HG03575 (cell line): ENCODE measurements at regions not wholly inside any gene's neighbourhood (a gene's known extent, or its start where the extent isn't known, plus 50 kb on each side); places are given as distances from the start of the nearest gene placed in this dataset.
"Not testable (repeated sequence)": the region's sequence is repeated elsewhere in the genome, so short reads cannot be mapped to it uniquely, and the experiment has no call there.

Source experiments
- ATAC-seq: cut with Tn5 transposase; IDR thresholded peaks from one replicate; pipeline ENCODE4 v1.9.1; 2021; ENCODE audit not compliant: unreplicated experiment, insufficient number of reproducible peaks, low FRiP score; ENCODE audit errors: extremely low read depth

DNA sequence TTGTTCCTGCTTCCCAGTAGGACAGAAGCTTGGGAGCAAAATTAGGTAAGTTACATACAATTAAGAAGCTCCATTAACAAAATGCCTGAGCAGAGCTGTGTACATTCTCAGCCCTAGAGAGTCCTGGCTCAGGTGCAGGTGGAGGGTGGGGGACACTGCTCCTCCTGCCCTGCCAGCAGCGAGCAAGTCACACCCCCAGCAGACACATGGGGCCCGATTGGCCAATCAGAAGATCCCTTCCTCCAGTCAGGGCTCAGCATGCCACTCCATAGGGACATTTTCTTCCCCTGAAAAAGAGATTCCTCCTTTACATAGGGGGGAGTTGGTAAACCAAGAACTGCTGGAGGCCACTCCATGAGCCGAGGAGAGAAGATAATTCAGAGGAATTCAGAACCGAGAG is 62.1 kb downstream of the PLXNA1 start:
- ATAC-seq: no peak

DNA sequence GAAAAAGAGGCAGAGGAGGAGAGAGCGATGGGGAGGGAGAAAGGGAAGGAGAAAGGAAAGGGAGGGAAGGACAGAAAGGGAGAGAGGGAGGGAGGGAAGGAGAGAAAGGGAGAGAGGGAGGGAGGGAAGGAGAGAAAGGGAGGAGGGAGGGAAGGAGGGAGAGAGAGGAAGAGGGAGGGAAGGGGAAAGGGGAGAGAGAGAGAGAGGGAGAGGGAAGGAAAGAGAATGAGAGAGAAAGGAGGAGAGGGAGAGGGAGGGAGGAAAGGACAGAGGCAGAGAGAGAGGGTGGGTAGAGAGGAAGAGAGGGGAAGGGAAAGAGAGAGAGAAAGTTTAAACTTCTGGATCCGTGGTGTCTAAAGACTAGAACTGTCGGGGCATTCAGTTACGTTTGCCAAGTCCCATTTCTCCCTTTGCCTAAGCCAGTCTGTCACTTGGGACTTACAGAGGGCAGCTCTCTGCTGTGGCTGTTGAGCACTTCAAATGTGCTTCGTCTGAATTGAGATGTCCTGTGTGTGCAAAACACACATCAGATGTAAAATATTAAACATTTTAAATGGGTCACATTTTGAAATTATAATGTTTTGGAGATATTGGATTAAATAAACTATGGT is 62.6 kb downstream of the PLXNA1 start:
- ATAC-seq: no peak

DNA sequence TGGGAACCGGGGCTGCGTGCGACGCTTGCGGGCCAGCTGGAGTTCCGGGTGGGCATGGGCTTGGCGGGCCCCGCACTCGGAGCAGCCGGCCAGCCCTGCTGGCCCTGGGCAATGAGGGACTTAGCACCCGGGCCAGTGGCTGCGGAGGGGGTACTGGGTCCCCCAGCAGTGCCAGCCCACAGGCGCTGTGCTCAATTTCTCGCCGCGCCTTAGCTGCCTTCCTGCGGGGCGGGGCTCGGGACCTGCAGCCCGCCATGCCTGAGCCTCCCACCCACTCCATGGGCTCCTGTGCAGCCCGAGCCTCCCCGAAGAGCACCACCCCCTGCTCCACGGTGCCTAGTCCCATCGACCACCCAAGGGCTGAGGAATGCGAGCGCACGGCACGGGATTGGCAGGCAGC is 63.8 kb downstream of the PLXNA1 start:
- not testable (repeated sequence) for ATAC-seq

DNA sequence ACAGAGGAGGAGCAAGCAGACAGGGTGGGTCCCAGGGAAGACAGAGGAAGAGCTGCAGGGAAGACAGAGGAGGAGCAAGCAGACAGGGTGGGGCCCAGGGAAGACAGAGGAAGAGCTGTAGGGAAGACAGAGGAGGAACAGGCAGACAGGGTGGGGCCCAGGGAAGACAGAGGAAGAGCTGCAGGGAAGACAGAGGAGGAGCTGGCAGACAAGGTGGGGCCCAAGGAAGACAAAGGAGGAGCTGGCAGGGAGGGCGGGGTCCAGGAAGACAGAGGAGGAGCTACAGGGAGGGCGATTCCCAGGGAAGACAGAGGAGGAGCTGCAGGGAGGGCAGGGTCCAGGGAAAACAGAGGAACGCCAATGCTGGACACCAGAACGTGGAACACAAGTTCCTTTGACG is 66.5 kb downstream of the PLXNA1 start:
- no peak for ATAC-seq

DNA sequence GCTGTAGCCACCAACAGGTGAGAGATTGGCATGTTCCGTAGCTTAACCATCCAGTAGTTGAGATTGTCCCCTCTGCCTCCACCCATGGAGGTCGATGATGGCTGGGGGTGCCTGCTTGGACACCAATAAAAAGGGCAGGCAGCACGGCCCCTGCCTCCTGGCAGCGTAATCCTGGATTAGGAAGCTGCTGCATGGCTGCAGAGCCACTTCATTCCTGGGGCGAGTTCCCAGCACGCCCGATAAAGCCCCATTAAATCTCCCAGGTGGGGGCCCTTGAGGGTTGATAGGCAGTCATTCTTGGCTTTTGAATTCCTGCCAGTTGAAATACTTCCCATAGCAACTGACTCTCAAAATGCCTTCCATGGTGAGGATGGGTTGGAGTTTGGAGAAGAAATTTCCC is 67.8 kb downstream of the PLXNA1 start:
- ATAC-seq: no peak

DNA sequence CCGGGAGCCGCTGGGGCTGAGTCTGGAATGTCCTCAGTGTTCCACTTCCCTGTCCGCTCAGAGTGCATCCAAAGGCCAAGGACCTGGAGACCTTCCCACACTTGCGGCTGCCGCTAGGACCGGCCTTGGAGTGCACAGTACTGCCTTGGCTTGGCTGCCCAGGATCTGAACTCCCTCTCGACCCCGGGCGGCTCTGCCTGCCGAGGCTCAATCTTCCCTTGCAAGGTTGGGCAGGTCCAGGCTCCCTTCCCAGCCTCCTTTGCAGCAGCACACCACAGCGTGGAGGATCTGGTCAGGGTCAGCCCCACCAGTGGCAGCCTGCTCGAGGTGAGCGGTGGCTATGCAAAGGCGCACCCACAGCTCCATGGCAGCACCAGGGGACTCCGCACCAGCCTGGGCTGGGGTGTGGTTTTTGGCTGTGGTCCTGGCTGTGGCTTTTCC is 69.2 kb downstream of the PLXNA1 start:
- ATAC-seq: no peak

DNA sequence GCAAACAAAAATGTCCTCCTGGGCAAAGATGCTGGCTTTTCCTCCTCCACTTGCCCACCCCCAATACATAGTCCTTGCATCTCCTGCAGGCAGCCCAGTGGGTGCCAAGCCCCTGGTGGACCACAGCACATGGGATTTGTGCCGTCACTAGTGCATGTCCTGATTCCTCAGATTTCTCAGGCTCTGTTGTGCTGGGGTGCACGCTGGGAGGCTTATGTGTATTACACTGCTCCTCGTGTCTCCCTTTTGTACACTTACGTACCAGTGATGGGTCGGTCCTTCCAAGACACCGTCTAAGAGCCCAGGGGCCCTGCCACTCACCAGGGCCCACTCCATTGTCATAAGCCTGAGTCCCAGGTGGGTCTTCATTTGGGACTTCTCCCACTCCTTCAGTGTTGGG is 70.1 kb downstream of the PLXNA1 start:
- ATAC-seq: no peak

DNA sequence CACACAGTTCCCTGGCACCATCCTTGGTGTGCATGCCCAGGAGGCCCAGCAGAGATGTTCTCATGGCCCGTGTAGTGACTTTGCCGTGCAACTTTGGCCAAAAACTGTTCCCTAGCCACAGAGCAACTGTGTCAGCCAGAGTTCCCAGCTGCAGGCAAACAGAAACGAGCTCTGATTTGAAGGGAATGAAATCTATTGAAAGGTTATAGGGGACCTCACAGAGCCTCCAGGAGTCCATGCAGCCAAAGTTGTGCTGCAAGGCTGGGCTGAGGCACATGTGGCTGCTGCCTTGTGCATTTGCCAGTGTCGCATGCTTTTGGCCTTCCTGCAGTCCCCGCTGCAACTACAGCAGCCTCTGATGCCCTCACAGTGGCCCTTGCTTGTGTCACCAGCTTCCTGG is 70.5 kb downstream of the PLXNA1 start:
- no peak for ATAC-seq

DNA sequence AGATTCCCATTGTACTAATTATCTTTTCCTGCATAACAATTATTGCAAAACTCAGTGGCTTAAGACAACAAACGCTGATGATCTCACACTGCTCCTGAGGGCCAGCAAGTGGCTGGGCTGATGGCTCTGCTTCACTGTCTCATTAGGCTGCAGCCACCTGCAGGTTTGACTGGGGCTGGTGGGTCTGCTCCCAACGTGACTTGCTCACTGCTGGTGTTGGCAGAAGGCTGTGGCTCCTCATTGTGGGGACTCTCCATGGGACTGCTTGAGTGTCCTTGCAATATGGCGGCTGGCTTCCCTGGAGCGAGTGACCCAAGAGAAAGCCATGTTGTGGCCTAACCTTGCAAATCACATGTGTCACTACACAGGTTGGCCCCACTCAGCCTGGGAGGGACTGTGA is 71.1 kb downstream of the PLXNA1 start:
- no peak for ATAC-seq

DNA sequence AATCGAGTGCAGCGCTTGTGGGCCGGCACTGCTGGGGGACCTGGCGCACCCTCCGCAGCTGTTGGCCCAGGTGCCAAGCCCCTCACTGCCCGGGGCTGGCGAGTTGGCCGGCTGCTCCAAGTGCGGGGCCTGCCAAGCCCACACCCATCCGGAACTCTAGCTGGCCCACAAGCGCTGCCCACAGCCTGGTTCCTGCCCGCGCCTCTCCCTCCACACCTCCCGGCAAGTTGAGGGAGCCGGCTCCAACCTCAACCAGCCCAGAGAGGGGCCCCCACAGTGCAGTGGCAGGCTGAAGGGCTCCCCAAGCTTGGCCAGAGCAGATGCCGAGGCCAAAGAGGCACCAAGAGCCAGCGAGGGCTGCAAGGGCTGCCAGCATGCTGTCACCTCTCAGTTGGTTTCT is 73.4 kb downstream of the PLXNA1 start:
- no peak for ATAC-seq

DNA sequence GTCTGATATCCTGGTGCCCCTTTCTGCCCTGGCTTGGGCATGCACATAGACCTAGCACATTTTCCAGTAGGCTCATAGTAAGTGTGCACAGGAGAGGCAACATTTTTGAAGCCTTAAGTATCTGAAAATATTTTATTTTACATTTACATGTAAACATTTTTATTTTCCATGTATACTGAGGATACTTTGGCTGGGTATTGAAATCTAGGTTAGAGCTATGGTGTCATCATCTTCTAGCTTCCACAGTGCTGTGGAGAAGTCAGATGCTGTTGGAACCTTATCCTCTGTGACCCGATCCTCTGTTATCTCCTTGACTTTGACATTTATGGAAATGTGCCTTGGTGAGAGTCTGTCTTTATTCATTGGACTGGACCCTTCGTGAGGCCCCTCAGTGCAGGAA is 74.1 kb downstream of the PLXNA1 start:
- no peak for ATAC-seq

DNA sequence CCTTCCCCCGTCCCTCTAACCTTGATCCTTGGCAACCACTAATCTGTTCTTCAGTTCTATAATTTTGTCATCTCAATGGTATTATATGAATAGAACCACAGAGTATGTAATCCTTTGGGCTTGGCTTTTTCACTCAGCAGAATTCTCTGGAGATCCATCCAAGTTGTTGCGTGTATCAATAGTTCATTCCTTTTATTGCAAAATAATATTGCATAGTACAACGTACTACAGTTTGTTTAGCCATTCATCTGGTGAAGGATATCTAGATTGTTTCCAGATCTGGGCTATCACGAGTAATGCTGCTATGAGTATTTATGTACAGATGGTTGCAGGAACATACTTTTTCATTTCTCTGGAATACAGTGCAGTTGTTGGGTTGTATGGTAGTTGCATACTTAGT is 76.2 kb downstream of the PLXNA1 start:
- no peak for ATAC-seq

DNA sequence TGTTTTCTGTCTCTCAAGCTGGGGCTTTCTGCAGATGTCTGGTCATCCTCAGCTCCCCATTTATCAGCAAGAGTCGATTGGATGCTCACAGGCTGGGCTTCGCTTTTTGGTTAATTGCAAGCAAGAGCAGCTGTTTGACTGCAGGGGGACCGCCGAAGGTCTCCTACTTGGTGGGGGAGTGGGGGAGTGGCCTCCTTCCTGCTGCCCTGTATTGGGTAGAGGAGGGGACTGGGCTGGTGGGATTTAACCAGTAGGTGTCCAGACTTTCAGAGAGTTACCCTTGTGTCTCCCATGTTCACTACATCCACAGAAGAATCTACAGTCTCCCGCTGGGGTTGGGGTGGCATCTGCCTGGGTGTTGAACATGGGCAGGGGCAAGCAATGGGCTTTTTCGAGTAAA is 78.7 kb downstream of the PLXNA1 start:
- ATAC-seq: no peak

DNA sequence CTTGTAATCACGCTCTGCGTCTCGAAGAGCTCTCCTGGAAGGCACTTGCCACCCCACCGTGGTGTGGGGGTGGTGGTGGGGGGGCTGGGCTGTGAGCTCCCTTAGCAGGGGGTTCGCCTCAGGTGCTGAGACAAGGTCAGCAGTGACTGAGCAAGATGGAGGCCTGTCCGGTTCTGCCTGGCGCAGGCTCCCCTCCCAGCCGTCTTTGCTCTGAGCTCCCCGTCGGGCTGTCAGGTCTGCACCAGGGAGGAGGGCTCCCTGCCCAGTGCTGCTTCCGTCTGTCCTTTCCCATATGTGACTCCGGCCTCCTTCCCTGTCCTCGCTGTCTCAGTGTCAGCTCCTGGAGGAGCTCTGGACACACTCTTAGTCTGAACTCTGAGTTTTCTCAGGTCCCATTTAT is 80.0 kb downstream of the PLXNA1 start:
- no peak for ATAC-seq

DNA sequence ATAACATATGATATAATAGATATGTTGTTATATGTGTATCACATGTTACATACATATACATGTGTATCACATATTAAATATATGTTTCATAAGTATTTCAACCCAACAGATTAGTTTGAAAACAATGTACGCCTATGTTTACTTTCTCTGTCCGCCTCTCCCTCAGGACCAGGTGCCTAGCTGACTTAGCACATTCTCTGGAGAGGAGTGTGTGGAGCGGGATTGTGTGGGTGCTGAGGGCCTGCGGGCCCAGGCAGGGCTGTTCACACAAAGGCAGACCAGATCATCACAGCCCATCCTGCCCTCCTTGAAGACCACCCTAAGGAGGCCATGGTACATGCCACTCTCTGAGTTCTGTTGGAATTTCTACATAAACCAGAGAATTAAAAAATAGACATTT is 81.0 kb downstream of the PLXNA1 start:
- no peak for ATAC-seq

DNA sequence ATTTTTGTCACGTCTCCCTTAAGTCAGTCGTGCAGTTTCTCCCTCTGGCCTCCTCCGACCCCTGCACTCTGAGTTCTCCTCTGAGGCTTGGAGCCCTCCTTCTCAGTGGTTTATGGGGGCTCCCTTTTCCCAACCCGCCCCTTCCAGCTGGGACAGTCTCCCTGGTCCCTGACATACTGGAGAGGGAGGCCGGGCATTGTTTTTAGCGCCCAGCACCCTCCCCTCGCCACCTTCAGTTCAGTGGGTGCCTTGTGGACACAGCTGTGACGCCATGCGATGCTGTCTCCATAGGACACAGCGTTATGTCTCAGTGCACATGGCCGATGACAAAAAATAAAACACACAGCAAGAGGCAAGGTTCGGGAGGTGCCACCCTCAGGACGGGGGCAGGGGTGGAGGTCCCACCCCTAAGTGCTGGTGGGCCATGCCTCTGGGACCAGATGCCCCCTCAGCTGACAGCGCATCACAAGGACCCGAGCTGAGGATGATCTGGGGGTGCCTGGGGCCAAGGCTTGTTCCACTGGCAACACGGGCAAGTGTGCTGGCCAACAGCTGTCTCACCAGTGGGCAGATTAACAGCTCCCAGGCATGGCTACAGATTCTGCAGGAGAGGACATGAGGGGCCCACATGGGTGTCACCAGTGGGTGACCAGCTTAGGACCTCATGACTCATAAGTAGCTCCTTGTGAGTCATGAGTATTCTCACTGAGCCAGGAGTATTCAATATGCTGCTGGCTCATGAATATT is 81.6 kb downstream of the PLXNA1 start:
- ATAC-seq: no peak

DNA sequence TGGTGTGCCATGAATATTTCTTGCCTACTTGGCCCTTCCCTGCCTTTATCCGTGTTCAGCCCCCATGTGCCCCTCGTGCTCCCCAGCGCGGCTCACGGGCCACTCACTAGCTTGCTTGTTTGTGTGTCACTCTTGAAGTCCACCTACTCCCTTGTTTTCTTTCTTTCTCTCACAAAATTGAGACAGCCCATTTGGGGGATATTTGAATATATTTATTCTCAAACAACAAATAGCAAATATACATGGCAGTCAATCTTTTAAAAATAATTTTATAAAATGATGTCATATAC is 82.2 kb downstream of the PLXNA1 start:
- no peak for ATAC-seq

DNA sequence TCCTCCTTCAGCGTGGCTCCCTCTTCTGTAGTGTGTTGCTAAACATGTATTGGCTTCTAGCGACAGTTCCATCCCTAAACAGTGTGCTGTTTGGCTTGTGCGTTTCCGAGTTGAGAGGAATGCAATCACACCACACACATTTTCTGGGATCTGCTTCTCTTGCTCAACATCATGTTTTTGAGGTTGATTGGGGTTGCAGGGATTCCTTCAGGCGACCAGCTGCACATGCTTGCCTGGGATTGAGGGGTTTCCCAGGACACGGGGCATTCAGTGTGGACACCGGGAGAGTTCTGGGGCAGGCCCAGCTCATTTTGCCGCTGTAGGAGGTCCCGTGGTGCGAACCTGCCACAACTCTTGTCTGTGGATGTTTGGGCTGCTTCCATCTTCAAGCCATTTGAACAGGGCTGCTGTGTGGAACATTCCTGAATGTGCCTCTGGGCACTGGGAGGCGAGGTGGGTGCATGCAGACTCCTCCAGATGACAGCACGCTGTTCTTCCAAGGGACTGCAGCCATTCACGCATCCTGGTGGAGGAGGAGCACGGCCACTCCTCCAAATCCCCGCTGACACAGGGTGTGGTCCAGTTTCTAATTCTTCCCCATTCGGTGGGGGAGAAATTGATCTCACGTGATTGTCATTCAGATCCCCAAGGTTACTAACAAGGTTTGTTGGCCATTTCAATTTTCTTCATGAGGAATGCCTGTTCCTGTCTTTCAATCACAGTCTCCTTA is 82.8 kb downstream of the PLXNA1 start:
- no peak for ATAC-seq

DNA sequence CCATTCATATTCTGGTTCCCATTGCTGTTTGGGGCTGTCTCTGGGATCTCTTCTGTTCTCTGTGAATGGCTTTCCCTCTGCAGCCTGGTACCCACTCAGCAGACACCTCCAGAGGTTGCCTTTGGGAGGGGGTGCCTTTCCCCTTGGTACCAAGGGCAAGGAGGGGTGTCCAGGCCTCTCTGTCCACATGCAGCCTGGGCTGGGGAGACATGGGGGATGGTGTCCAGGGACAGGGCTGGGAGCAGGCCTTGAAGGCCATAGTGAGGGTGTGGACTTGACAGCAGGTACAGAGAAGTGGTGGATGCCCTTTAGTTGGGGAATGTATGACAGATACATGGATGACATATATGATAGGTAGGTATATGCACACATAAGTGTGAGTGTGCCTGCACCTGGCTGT is 83.7 kb downstream of the PLXNA1 start:
- no peak for ATAC-seq

DNA sequence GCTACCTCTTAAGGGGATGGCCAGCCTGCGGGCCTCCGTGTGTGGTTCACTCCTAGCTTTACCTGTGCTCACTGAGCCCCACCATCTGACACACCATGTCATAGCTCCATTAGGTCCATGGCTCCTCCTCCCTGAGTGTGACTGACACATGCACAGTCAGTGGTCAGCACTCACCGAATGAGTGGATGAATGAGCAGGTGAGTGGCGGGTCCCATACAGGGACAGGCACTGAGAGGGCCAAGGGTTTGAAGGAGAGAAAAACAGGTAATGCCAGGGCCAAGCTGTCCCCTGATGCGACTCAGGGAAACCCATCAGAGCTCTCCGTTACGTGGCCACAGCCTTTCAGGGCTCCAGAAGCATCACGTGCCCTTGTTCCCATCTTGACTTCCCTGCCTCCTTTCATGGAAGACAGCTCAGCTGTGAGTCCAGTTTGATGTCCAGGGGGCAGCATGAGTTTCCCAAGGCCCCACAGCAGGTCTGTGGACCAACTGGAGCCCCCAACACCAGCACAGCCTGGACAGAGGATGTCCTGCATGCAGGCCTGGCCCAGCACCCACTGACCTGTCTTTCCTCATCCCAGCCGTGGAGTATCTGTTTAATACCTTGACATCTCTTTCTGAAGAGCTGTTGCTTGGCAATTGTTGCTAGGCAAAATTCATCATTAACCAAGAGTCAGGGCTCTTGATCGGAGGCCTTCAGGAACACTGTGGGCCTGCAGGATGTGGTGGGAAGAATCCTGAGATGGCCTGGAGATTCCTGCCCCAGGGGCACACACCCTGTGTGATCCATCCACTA is 84.4 kb downstream of the PLXNA1 start:
- ATAC-seq: no peak
